Keratinocyte (primary cell): ENCODE measurements at regions not wholly inside any gene's neighbourhood (a gene's known extent, or its start where the extent isn't known, plus 50 kb on each side); places are given as distances from the start of the nearest gene placed in this dataset.

ENCODE experiments used
- DNase-seq: peaks from one replicate; pipeline ENCODE4 v3.0.0-alpha.2; 2011; ENCODE audit warnings: low read depth, missing footprints, low spot score
- FAIRE-seq: peaks from 2 replicates; lab custom pipeline; 2011; peaks lifted over from hg19 to GRCh38; lab: Jason Lieb, UNC
- H2AFZ ChIP-seq: 2 replicates; pipeline ENCODE4 v1.6.0; 2012; ENCODE audit warnings: low read length, control low read depth, inconsistent platforms; ENCODE audit not compliant: control insufficient read depth
- H3K27ac ChIP-seq: 2 replicates; pipeline ENCODE4 v1.5.1; 2011; ENCODE audit warnings: low read length; ENCODE audit not compliant: control insufficient read depth, insufficient read depth
- H3K27me3 ChIP-seq: 3 replicates; pipeline ENCODE4 v1.6.0; 2011; ENCODE audit warnings: low read length; ENCODE audit not compliant: control insufficient read depth, insufficient read depth; ENCODE audit errors: extremely low read depth
- H3K36me3 ChIP-seq, 2 experiments: 2 replicates in 1 of 2; 3 replicates in 1 of 2; pipeline ENCODE4 v1.5.1; 2011; ENCODE audit warnings: low read length in 2 of 2, mild to moderate bottlenecking in 1 of 2; ENCODE audit not compliant: control insufficient read depth in 2 of 2, insufficient read depth in 2 of 2; ENCODE audit errors: extremely low read depth in 1 of 2
- H3K4me1 ChIP-seq: 3 replicates; pipeline ENCODE4 v1.5.1; 2011; ENCODE audit warnings: low read length; ENCODE audit not compliant: control insufficient read depth, insufficient read depth; ENCODE audit errors: extremely low read depth
- H3K4me2 ChIP-seq: 3 replicates; pipeline ENCODE4 v1.6.0; 2011; ENCODE audit warnings: low read depth, low read length; ENCODE audit not compliant: control insufficient read depth, insufficient read depth; ENCODE audit errors: extremely low read depth
- H3K4me3 ChIP-seq, 3 experiments: fragments of 200-600 bp in 1 of 3; sonication (generic) in 1 of 3; 2 replicates in 2 of 3; 3 replicates in 1 of 3; pipeline ENCODE4 v1.5.1; 2011 to 2016; ENCODE audit warnings: low read length in 3 of 3, mild to moderate bottlenecking in 3 of 3, control low read depth in 2 of 3, inconsistent platforms in 1 of 3, low read depth in 1 of 3, mixed read lengths in 1 of 3, mixed run types in 1 of 3, moderate library complexity in 1 of 3; ENCODE audit not compliant: control insufficient read depth in 2 of 3, insufficient read depth in 2 of 3; ENCODE audit errors: extremely low read depth in 1 of 3
- H3K79me2 ChIP-seq: 2 replicates; pipeline ENCODE4 v1.6.0; 2012; ENCODE audit warnings: low read length; ENCODE audit not compliant: control insufficient read depth, insufficient read depth
- H3K9ac ChIP-seq: 3 replicates; pipeline ENCODE4 v1.6.0; 2011; ENCODE audit warnings: low read length; ENCODE audit not compliant: control insufficient read depth, insufficient read depth; ENCODE audit errors: extremely low read depth
- H3K9me1 ChIP-seq: 3 replicates; pipeline ENCODE4 v1.6.0; 2011; ENCODE audit warnings: low read length; ENCODE audit not compliant: control insufficient read depth, insufficient read depth; ENCODE audit errors: extremely low read depth
- H3K9me3 ChIP-seq: 2 replicates; pipeline ENCODE4 v1.5.1; 2012; ENCODE audit warnings: low read depth, low read length; ENCODE audit not compliant: control insufficient read depth
- H4K20me1 ChIP-seq: 3 replicates; pipeline ENCODE4 v1.6.0; 2011; ENCODE audit warnings: low read length; ENCODE audit not compliant: control insufficient read depth, insufficient read depth; ENCODE audit errors: extremely low read depth
- EZH2 ChIP-seq: IDR thresholded peaks from one replicate; pipeline ENCODE4 v1.6.1; 2012; ENCODE audit warnings: inconsistent platforms, mild to moderate bottlenecking, low read length, moderate library complexity
- dilution Hi-C: fragments of 300-500 bp; cut with MboI; formaldehyde crosslinking; loops from one replicate; pipeline ENCODE4 v1.7.0; 2020; ENCODE audit warnings: low sequenced_read_pairs; ENCODE audit not compliant: extremely low pct_ligation_motif_present
- TF ChIP-seq, protein P1 (sequence below), 3 experiments: IDR thresholded peaks in 1 of 3; conservative IDR thresholded peaks in 1 of 3; optimal IDR thresholded peaks in 1 of 3; 2 replicates in 2 of 3; 3 replicates in 1 of 3; pipeline versions ENCODE3 to v1.5.1; 2011; ENCODE audit warnings: low read length in 3 of 3, mild to moderate bottlenecking in 3 of 3, moderate library complexity in 2 of 3, control low read depth in 1 of 3, inconsistent platforms in 1 of 3; ENCODE audit not compliant: insufficient read depth in 2 of 3; ENCODE audit errors: extremely low read depth in 1 of 3

GRCh38 chr15:26125664-26126063 is 262.5 kb upstream of the ATP10A start:
- Histone ChIP-seq H4K20me1 (no peaks in the 10 kb centered on the region), H3K27ac (no peak overlapping the region), H2AFZ (no peak overlapping the region), H3K9me1 (no peaks in the 10 kb centered on the region), H3K4me3 (no peak overlapping the region), H3K27me3 (no peaks in the 10 kb centered on the region), H3K4me1 (no peaks in the 10 kb centered on the region), H3K9ac (no peak overlapping the region), H3K4me2 (no peak overlapping the region), H3K9me3 (peaks cover 6% of the 10 kb centered on the region), H3K79me2 (no peaks in the 10 kb centered on the region), H3K36me3 (no peaks in the 10 kb centered on the region)
- FAIRE-seq (no peak), DNase-seq (no peak)
- dilution Hi-C loops = no loop called here
- no peak for TF ChIP-seq EZH2
- TF ChIP-seq, protein P1, sequence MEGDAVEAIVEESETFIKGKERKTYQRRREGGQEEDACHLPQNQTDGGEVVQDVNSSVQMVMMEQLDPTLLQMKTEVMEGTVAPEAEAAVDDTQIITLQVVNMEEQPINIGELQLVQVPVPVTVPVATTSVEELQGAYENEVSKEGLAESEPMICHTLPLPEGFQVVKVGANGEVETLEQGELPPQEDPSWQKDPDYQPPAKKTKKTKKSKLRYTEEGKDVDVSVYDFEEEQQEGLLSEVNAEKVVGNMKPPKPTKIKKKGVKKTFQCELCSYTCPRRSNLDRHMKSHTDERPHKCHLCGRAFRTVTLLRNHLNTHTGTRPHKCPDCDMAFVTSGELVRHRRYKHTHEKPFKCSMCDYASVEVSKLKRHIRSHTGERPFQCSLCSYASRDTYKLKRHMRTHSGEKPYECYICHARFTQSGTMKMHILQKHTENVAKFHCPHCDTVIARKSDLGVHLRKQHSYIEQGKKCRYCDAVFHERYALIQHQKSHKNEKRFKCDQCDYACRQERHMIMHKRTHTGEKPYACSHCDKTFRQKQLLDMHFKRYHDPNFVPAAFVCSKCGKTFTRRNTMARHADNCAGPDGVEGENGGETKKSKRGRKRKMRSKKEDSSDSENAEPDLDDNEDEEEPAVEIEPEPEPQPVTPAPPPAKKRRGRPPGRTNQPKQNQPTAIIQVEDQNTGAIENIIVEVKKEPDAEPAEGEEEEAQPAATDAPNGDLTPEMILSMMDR (optimal IDR thresholded peaks at IDR 0.05 in 1 of 3, IDR thresholded peaks at IDR 0.05 in 1 of 3, conservative IDR thresholded peaks at IDR 0.05 in 1 of 3; ENCODE audit: extremely low read depth in 1 of 3, insufficient read depth in 2 of 3, low read length in 3 of 3) = no peak

DNA sequence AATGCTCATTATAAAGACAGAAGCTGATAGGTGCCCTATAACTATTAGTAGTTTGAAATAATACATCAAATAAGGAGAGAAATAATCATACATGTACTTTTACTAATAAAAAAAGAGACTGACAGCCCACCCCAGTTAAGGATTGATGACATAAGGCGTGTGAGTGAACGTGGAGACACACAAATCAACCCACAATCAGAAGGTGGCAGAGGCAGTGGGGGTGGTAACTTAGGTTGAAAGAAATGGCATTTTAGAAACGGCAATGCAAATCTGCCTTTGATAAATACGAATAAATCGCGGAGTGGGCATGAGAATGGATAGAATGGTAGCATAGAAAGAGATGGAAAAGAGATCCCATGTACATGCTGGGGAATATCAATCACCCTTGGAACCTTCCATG is 256.2 kb upstream of the ATP10A start:
- Histone ChIP-seq H3K79me2 (no peaks in the 10 kb centered on the region), H3K27me3 (no peaks in the 10 kb centered on the region), H3K4me3 (no peak overlapping the region), H3K27ac (no peak overlapping the region), H4K20me1 (no peaks in the 10 kb centered on the region), H3K9me1 (no peaks in the 10 kb centered on the region), H3K4me1 (no peaks in the 10 kb centered on the region), H3K9me3 (peaks cover 8% of the 10 kb centered on the region), H2AFZ (no peak overlapping the region), H3K9ac (no peak overlapping the region), H3K36me3 (no peaks in the 10 kb centered on the region), H3K4me2 (no peak overlapping the region)
- no peak for FAIRE-seq
- no peak for DNase-seq
- no peak for TF ChIP-seq EZH2
- TF ChIP-seq, protein P1 (optimal IDR thresholded peaks at IDR 0.05 in 1 of 3, IDR thresholded peaks at IDR 0.05 in 1 of 3, conservative IDR thresholded peaks at IDR 0.05 in 1 of 3; ENCODE audit: extremely low read depth in 1 of 3, insufficient read depth in 2 of 3, low read length in 3 of 3) = no peak
- dilution Hi-C loops = no loop called here
